MM.1S (cell line): ENCODE measurements at regions not wholly inside any gene's neighbourhood (a gene's known extent, or its start where the extent isn't known, plus 50 kb on each side); places are given as distances from the start of the nearest gene placed in this dataset.

Experiments
- DNase-seq: peaks from one replicate; pipeline ENCODE4 v3.0.0-alpha.2; 2015
- H2AFZ ChIP-seq: fragments of 300-600 bp; sonication (generic); 2 replicates; pipeline ENCODE4 v1.6.0; 2016; ENCODE audit warnings: antibody characterized with exemption, low read length
- H3F3A ChIP-seq: fragments of 300-600 bp; sonication (generic); 2 replicates; pipeline ENCODE4 v1.6.1; 2016; ENCODE audit warnings: mild to moderate bottlenecking, antibody characterized with exemption, low read length, moderate library complexity, mixed read lengths; ENCODE audit not compliant: insufficient read depth
- H3K27ac ChIP-seq: fragments of 300-600 bp; sonication (generic); 2 replicates; pipeline ENCODE4 v1.5.1; 2016; ENCODE audit warnings: mild to moderate bottlenecking, low read length
- H3K27me3 ChIP-seq: fragments of 300-600 bp; sonication (generic); replicated peaks from 2 replicates; pipeline ENCODE4 v1.6.0; 2016; ENCODE audit warnings: low read length; ENCODE audit not compliant: insufficient read depth
- H3K36me3 ChIP-seq: fragments of 300-600 bp; sonication (generic); replicated peaks from 2 replicates; pipeline ENCODE4 v1.6.1; 2016; ENCODE audit warnings: mild to moderate bottlenecking, low read length, mixed read lengths; ENCODE audit not compliant: insufficient read depth
- H3K4me1 ChIP-seq: fragments of 300-600 bp; sonication (generic); 2 replicates; pipeline ENCODE4 v1.6.1; 2016; ENCODE audit warnings: low read length, mixed read lengths
- H3K4me2 ChIP-seq: fragments of 300-600 bp; sonication (generic); 2 replicates; pipeline ENCODE4 v1.6.0; 2016; ENCODE audit warnings: low read depth, low read length
- H3K4me3 ChIP-seq: fragments of 300-600 bp; sonication (generic); 2 replicates; pipeline ENCODE4 v1.5.1; 2016; ENCODE audit warnings: low read length, mixed read lengths
- H3K79me2 ChIP-seq: fragments of 300-600 bp; sonication (generic); 2 replicates; pipeline ENCODE4 v1.6.1; 2016; ENCODE audit warnings: mixed run types, low read length, mixed read lengths
- H3K9ac ChIP-seq: fragments of 300-600 bp; sonication (generic); 2 replicates; pipeline ENCODE4 v1.6.1; 2016; ENCODE audit warnings: low read length, mixed read lengths
- H3K9me2 ChIP-seq: fragments of 300-600 bp; sonication (generic); replicated peaks from 2 replicates; pipeline ENCODE4 v1.6.1; 2016; ENCODE audit warnings: mild to moderate bottlenecking, low read length, mixed read lengths; ENCODE audit not compliant: insufficient read depth
- H3K9me3 ChIP-seq: fragments of 300-600 bp; sonication (generic); replicated peaks from 2 replicates; pipeline ENCODE4 v1.6.1; 2016; ENCODE audit warnings: mild to moderate bottlenecking, low read length, mixed read lengths; ENCODE audit not compliant: insufficient read depth
- H4K20me1 ChIP-seq: fragments of 300-600 bp; sonication (generic); 2 replicates; pipeline ENCODE4 v1.6.1; 2016; ENCODE audit warnings: mild to moderate bottlenecking, low read length, moderate library complexity, mixed read lengths; ENCODE audit not compliant: insufficient read depth
- CTCF ChIP-seq: fragments of 300-600 bp; sonication (generic); IDR thresholded peaks from 2 replicates; pipeline ENCODE4 v1.5.1; 2016; ENCODE audit warnings: antibody characterized with exemption, low read length, mixed read lengths
- EZH2 ChIP-seq: fragments of 300-600 bp; sonication (generic); optimal IDR thresholded peaks from 2 replicates; pipeline ENCODE3; 2017; ENCODE audit warnings: low read depth, mild to moderate bottlenecking, antibody characterized with exemption, low read length, mixed read lengths
- EZH2phosphoT487 ChIP-seq: fragments of 300-600 bp; sonication (generic); IDR thresholded peaks from 2 replicates; pipeline ENCODE4 v1.6.1; 2018; ENCODE audit warnings: antibody characterized with exemption, low read length

DNA sequence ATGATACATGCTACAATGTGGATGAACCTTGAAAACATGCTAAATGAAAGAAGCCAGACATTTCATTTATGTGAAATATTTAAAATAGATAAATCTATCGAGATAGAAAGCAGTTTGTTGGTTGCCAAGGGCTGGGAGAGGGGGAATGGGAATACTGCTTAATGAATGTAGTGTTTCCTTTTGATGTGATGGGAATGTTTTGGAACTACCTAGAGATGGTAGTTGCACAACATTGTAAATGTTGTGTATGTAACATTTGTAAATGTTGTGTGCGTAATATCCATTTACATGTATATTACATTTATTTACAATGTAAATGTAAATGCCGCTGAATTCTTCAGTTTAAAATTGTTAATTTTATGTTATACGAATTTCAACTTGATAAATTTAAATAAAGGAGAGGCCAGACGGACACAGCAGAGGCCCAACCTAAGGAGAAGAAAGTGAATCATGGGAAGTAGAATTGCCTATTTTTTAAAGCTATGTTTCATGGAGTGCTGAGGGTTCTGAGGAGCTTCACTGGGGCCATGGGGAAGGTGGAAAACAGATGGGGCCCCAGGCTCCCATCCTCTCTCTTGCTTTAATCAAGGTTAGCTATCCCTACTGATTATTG is 60.0 kb upstream of the TEX13D start:
- TF ChIP-seq EZH2phosphoT487, result no peak
- no peak for TF ChIP-seq CTCF
- TF ChIP-seq EZH2, result no peak
- Histone ChIP-seq H3K4me2 (no peak overlapping the region), H3K27ac (no peak overlapping the region), H2AFZ (no peak overlapping the region), H3K4me3 (no peak overlapping the region), H3K27me3 (no peaks in the 10 kb centered on the region), H3K79me2 (no peaks in the 10 kb centered on the region), H3K9ac (no peak overlapping the region), H3K9me3 (no peaks in the 10 kb centered on the region), H3F3A (no peaks in the 10 kb centered on the region), H3K4me1 (no peaks in the 10 kb centered on the region), H4K20me1 (no peaks in the 10 kb centered on the region), H3K9me2 (no peaks in the 10 kb centered on the region), H3K36me3 (no peaks in the 10 kb centered on the region)
- DNase-seq, result no peak

DNA sequence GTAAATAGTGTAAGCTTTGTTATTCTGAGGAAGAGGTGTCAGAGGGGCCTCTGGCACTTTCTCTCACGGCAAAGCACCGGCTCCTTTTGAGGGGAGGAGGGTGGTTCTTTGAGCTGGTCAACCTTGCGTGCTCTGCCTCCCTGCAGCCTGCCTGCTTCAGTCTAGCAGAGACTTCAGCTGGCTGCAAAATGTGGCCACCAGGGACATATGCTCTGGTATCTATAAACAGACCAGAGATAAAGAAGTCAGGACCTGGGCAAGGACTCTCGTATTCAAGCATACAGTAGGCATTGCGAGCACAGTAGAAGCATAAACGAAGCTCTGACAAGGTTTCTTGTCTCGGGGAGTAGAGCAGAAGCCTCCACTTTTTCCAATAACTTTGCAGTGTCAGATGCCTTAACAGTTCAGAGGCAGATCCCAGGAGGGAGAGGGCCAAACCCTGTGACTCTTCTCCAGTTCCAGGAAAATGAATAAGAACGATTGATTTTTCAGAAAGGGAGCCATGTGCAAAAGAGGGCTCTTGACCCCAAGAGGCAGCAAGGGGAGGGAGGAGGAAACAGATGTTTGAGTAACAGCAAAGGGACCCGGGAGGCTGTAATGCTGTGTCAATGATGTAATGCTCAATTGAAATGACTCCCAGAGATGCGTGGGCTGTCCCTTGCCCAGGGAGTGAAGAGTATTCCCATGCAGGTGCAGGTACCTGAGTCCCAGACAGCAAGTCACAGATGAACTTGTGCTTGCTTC is 57.9 kb upstream of the TEX13D start:
- H2AFZ ChIP-seq, result no peak overlapping the region
- no peaks in the 10 kb centered on the region for H3K9me3 ChIP-seq
- no peak overlapping the region for H3K4me2 ChIP-seq
- DNase-seq, result no peak
- no peak for TF ChIP-seq CTCF
- TF ChIP-seq EZH2phosphoT487, result no peak
- TF ChIP-seq EZH2, result no peak
- H3K27ac ChIP-seq, result no peak overlapping the region
- no peaks in the 10 kb centered on the region for H3K36me3 ChIP-seq
- H3K9me2 ChIP-seq, result no peaks in the 10 kb centered on the region
- H4K20me1 ChIP-seq, result no peaks in the 10 kb centered on the region
- H3K4me3 ChIP-seq, result no peak overlapping the region
- no peaks in the 10 kb centered on the region for H3F3A ChIP-seq
- H3K4me1 ChIP-seq, result no peaks in the 10 kb centered on the region
- no peaks in the 10 kb centered on the region for H3K79me2 ChIP-seq
- H3K27me3 ChIP-seq, result no peaks in the 10 kb centered on the region
- H3K9ac ChIP-seq, result no peak overlapping the region

DNA sequence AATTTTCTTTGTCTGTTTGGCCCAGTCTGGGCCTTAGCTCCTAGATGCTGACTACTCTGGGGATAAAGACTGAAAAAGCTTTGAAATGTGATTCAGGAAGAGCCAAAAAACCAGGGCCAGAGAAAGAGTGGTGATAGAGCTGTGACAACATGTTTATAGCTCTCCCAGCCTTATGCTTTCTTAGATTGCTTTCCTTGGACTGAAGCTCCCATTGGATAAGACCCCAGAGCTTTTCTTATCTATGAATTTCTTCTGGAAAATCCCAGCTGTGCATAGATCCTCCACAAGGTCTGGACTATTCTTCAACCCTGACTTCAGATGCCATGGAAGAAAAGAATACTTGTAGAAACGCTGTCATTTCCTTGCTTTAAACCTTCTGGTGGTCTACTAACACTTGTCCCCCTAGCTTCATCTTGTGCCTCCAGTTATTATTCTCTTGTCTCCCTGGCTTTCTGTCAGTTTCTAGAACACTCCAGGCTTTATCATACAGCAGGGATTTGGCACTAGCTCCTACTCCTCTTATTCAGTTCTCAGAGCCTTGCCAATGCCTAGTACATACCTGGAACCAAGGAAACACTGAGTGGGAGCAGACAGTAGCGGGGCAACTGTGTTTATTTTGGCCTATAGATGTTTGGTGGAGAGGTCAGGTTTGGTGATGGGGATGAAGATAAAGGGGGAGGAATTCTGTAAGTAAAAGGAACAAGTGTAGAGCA is 57.1 kb upstream of the TEX13D start:
- Histone ChIP-seq H3K4me1 (no peaks in the 10 kb centered on the region), H3K4me2 (no peak overlapping the region)

More for the DNA sequence above, 57.1 kb upstream of the TEX13D start:
- H3F3A ChIP-seq, result no peaks in the 10 kb centered on the region
- H3K4me3 ChIP-seq, result no peak overlapping the region
- no peaks in the 10 kb centered on the region for H3K9me2 ChIP-seq
- no peaks in the 10 kb centered on the region for H3K36me3 ChIP-seq
- no peak overlapping the region for H3K27ac ChIP-seq
- DNase-seq, result no peak
- TF ChIP-seq EZH2, result no peak
- TF ChIP-seq EZH2phosphoT487, result no peak
- TF ChIP-seq CTCF, result no peak
- H3K9me3 ChIP-seq, result no peaks in the 10 kb centered on the region
- no peaks in the 10 kb centered on the region for H4K20me1 ChIP-seq
- H2AFZ ChIP-seq, result no peak overlapping the region
- no peaks in the 10 kb centered on the region for H3K27me3 ChIP-seq
- no peak overlapping the region for H3K9ac ChIP-seq
- H3K79me2 ChIP-seq, result no peaks in the 10 kb centered on the region
